ENCODE measurements at regions not wholly inside any gene's neighbourhood (a gene's known extent, or its start where the extent isn't known, plus 50 kb on each side); places are given as distances from the start of the nearest gene placed in this dataset.
A peak's percentile ranks its signal among the peaks of the same experiment; 100 is the strongest.

DNA sequence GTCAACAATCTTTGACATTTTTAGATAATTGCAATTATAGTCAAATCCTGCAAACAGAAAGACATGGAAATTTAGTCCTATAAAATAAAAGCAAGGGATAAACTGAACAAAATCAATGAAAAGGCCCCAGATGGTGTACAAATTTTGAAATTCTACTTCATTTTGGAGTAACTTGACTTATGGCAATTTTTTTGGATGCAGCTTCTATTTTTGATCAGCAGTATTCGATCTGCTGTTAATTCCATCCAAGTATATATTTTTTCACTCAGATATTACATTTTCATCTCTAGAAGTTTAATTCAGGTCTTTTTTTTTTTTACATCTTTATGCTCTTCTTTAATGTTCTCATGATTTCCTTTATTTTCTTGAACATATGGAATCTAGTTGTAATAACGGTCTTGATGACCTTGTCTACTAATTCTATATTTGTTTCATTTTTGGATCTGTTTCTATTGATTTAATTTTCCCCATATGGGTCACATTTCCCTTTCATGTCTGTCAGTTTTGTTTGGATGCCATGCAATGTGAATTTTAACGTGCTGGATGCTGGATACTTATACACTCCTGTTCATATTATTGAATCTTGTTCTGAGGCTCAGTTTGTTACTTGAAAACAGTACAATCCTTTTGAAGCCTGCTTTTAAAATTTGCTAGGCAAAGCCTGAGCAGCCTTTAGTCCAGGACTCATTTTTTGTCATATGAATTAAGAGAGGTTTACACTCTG, 164.3 kb upstream of the FAM3C start:
- TF ChIP-seq, protein P1, sequence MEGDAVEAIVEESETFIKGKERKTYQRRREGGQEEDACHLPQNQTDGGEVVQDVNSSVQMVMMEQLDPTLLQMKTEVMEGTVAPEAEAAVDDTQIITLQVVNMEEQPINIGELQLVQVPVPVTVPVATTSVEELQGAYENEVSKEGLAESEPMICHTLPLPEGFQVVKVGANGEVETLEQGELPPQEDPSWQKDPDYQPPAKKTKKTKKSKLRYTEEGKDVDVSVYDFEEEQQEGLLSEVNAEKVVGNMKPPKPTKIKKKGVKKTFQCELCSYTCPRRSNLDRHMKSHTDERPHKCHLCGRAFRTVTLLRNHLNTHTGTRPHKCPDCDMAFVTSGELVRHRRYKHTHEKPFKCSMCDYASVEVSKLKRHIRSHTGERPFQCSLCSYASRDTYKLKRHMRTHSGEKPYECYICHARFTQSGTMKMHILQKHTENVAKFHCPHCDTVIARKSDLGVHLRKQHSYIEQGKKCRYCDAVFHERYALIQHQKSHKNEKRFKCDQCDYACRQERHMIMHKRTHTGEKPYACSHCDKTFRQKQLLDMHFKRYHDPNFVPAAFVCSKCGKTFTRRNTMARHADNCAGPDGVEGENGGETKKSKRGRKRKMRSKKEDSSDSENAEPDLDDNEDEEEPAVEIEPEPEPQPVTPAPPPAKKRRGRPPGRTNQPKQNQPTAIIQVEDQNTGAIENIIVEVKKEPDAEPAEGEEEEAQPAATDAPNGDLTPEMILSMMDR (IDR thresholded peaks at IDR 0.05) = no peak
- no peaks in the 10 kb centered on the region for H3K9me3 Mint-ChIP-seq
- H3K4me1 Mint-ChIP-seq = no peaks in the 10 kb centered on the region
- H3K36me3 Mint-ChIP-seq (ENCODE audit: low read depth) = no peaks in the 10 kb centered on the region
- no peak overlapping the region for H3K27ac Mint-ChIP-seq
- no peak for DNase-seq
- no peaks in the 10 kb centered on the region for H3K27me3 Mint-ChIP-seq (ENCODE audit: low read depth, poor library complexity)
- H3K4me3 Mint-ChIP-seq = no peak overlapping the region

DNA sequence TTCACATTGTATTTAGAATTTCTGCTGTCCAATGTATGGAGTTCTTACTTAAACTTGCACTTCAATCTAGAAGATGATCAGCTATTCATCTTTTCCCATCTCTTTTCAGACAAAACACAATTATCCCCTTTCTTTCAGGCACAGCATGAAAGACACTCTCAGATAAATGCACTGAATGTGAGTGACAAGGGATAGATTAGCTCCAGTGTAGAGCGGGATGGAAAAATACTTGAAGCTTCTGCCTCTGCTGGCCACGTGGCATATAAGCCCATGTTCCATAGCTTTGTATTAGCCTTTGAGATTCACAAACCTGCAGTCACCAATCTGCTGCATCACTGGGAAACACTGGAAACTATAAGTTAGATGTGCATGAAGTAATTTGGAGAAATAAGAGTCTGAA, 162.2 kb upstream of the FAM3C start:
- TF ChIP-seq, protein P1 (IDR thresholded peaks at IDR 0.05) = no peak

DNA sequence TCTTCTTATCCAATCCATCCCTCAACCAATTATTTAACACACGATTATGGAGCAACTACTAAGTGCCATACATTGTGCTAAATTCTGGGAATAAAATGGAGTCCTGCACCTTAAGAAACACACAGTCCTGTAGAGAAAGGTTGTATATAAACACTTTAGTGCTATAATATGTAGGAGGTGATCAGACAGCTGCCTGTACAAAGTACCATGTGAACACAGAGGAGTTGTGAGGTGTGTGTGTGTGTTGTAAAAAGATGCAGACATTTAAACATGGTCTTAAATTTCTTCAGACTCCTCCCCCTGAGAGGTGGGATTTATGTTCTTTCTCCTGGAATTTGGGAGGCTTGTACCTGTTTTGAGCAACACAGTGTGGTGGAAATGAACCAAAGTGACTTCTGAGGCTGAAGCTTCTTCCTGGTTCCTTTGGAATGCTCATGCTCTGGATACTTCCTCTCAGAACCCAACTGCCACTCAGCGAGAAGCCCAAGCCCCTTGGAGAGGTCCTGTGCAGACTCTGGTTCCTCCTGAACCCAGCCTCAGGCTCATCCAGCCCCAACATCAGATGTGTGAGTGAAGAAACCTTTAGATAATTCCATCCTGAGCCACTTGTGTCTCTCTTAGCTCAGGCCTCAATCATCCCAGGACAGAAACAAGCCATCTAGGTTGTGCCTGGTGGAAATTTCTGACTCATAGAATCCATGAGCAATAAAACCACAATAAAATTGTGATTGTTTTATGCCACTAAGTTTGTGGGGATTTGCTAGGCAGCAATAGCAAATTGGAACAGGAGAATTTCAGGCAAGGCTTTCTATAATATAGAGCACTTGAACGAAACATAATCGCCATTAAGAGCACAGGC, 161.2 kb upstream of the FAM3C start:
- H3K27ac Mint-ChIP-seq = no peak overlapping the region
- TF ChIP-seq, protein P1 (IDR thresholded peaks at IDR 0.05) = no peak
- no peaks in the 10 kb centered on the region for H3K36me3 Mint-ChIP-seq (ENCODE audit: low read depth)
- DNase-seq = no peak
- no peak overlapping the region for H3K4me3 Mint-ChIP-seq
- H3K4me1 Mint-ChIP-seq = no peaks in the 10 kb centered on the region
- H3K27me3 Mint-ChIP-seq (ENCODE audit: low read depth, poor library complexity) = no peaks in the 10 kb centered on the region
- no peaks in the 10 kb centered on the region for H3K9me3 Mint-ChIP-seq

More for the DNA sequence above, 162.2 kb upstream of the FAM3C start:
- Mint-ChIP-seq H3K27ac (no peak overlapping the region), H3K36me3 (ENCODE audit: low read depth) (no peaks in the 10 kb centered on the region), H3K27me3 (ENCODE audit: low read depth, poor library complexity) (no peaks in the 10 kb centered on the region), H3K9me3 (no peaks in the 10 kb centered on the region), H3K4me1 (no peaks in the 10 kb centered on the region), H3K4me3 (no peak overlapping the region)
- no peak for DNase-seq

DNA sequence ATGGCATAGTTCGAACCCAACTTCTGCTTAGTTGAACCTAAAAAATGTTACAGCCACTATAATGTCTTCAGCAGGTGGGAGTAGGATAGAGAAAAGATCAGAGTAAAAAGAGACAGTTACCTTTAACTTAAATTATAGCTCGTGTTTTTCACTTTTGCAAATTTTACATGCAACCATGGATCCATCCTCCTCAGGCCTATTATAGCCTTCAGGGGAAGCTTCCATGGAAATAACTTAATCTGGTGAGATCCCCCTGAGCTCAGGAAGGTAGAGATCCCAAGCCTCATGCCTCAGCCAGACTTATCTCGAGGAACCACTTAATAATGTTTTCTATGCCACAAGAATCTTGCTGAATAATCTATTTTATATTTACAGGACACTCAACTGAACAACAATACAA, 159.4 kb upstream of the FAM3C start:
- H3K36me3 Mint-ChIP-seq (ENCODE audit: low read depth) = no peaks in the 10 kb centered on the region
- DNase-seq = no peak
- H3K9me3 Mint-ChIP-seq = no peaks in the 10 kb centered on the region
- H3K27me3 Mint-ChIP-seq (ENCODE audit: low read depth, poor library complexity) = no peaks in the 10 kb centered on the region
- H3K4me1 Mint-ChIP-seq = no peaks in the 10 kb centered on the region
- TF ChIP-seq, protein P1 (IDR thresholded peaks at IDR 0.05) = no peak
- H3K4me3 Mint-ChIP-seq = no peak overlapping the region
- no peak overlapping the region for H3K27ac Mint-ChIP-seq

DNA sequence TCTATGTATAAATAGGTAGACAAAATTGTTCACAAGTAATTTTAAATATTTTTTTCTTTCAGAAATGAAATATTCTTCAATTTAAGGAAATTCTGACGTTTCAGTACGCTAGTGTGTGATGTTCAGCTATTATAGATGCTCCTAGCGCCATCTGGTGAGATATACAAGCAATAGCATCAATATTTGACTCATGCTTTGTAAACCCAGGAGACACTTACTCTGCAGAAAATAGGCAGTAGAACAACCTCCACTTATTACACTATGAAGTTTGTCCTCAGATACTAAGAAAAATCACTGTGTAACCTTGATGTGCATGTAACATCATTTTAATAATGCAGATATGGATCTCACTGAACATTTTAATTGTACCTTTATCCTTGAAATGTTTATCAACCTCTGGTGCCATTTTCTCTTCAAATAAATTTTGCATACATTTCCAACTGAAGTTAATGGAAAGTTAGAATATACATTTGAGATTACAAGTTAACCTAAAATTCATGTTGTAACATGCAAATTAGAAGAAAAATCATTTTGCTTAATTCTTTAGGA, 151.5 kb upstream of the FAM3C start:
- H3K27me3 Mint-ChIP-seq (ENCODE audit: low read depth, poor library complexity) = peaks cover under 1% of the 10 kb centered on the region
- H3K4me1 Mint-ChIP-seq = peaks cover 10% of the 10 kb centered on the region
- no peak overlapping the region for H3K27ac Mint-ChIP-seq
- H3K4me3 Mint-ChIP-seq = no peak overlapping the region
- peaks cover 14% of the 10 kb centered on the region for H3K9me3 Mint-ChIP-seq
- H3K36me3 Mint-ChIP-seq (ENCODE audit: low read depth) = peaks cover 5% of the 10 kb centered on the region
- DNase-seq = peak; percentile 5
- TF ChIP-seq, protein P1 (IDR thresholded peaks at IDR 0.05) = peak; percentile 81

Data from nephron progenitor cell (in vitro differentiated cells).